ENCODE measurements at regions not wholly inside any gene's neighbourhood (a gene's known extent, or its start where the extent isn't known, plus 50 kb on each side); places are given as distances from the start of the nearest gene placed in this dataset.
"Not testable (repeated sequence)": the region's sequence is repeated elsewhere in the genome, so short reads cannot be mapped to it uniquely, and the experiment has no call there.

- not testable (repeated sequence) for TF ChIP-seq CTCF (conservative IDR thresholded peaks at IDR 0.05; ENCODE audit: low read depth in 2 of 2); EZH2 (IDR thresholded peaks at IDR 0.05; ENCODE audit: low read depth, unreplicated experiment); STAT1 (IDR thresholded peaks at IDR 0.05; ENCODE audit: unreplicated experiment); REST (IDR thresholded peaks at IDR 0.05; ENCODE audit: unreplicated experiment); CREB1 (CRISPR knock-in tag; IDR thresholded peaks at IDR 0.05; ENCODE audit: low read depth); NANOG (IDR thresholded peaks at IDR 0.05; ENCODE audit: borderline replicate concordance); EZH2phosphoT487 (IDR thresholded peaks at IDR 0.05; ENCODE audit: unreplicated experiment); ZNF462 (CRISPR knock-in tag; IDR thresholded peaks at IDR 0.05)
- 0 out of 2 replicates have a peak, but pooled peaks have one; percentile 30 for TF ChIP-seq POLR2AphosphoS5 (IDR thresholded peaks at IDR 0.05; ENCODE audit: low read depth)
Observed at GRCh38 chr1:149646360-149647017, 62.8 kb downstream of the PPIAL4C start.
